ENCODE measurements at regions not wholly inside any gene's neighbourhood (a gene's known extent, or its start where the extent isn't known, plus 50 kb on each side); places are given as distances from the start of the nearest gene placed in this dataset.

- DNase-seq (ENCODE audit: low read depth) = no peak
- TF ChIP-seq CTCF (IDR thresholded peaks at IDR 0.05; ENCODE audit: low read depth, low read length, missing control alignments) = no peak
- H3K4me3 ChIP-seq (ENCODE audit: low read depth, low read length) = no peak overlapping the region
- in situ Hi-C loops (cut with HindIII; ENCODE audit: low sequenced_read_pairs) = no loop called here
These were observed 452.7 kb upstream of the DAB2 start for GRCh38 chr5:39877479-39877878.

GRCh38 chr5:39876146-39876545 lies 451.4 kb upstream of the DAB2 start:
- no peak for DNase-seq (ENCODE audit: low read depth)

GRCh38 chr5:39870137-39870536 lies 445.4 kb upstream of the DAB2 start:
- no peak for DNase-seq (ENCODE audit: low read depth)
- in situ Hi-C loops (cut with HindIII; ENCODE audit: low sequenced_read_pairs) = no loop called here
- no peak overlapping the region for H3K4me3 ChIP-seq (ENCODE audit: low read depth, low read length)
- no peak for TF ChIP-seq CTCF (IDR thresholded peaks at IDR 0.05; ENCODE audit: low read depth, low read length, missing control alignments)

More at GRCh38 chr5:39876146-39876545, 451.4 kb upstream of the DAB2 start:
- H3K4me3 ChIP-seq (ENCODE audit: low read depth, low read length) = no peak overlapping the region
- no peak for TF ChIP-seq CTCF (IDR thresholded peaks at IDR 0.05; ENCODE audit: low read depth, low read length, missing control alignments)
- in situ Hi-C loops (cut with HindIII; ENCODE audit: low sequenced_read_pairs) = no loop called here

- no peak for DNase-seq (ENCODE audit: low read depth)
- no peak overlapping the region for H3K4me3 ChIP-seq (ENCODE audit: low read depth, low read length)
- in situ Hi-C loops (cut with HindIII; ENCODE audit: low sequenced_read_pairs) = no loop called here
- no peak for TF ChIP-seq CTCF (IDR thresholded peaks at IDR 0.05; ENCODE audit: low read depth, low read length, missing control alignments)
These were observed 444.6 kb upstream of the DAB2 start for GRCh38 chr5:39869396-39869795.

GRCh38 chr5:39867923-39868322 lies 443.1 kb upstream of the DAB2 start:
- no peak for TF ChIP-seq CTCF (IDR thresholded peaks at IDR 0.05; ENCODE audit: low read depth, low read length, missing control alignments)
- DNase-seq (ENCODE audit: low read depth) = no peak
- in situ Hi-C loops (cut with HindIII; ENCODE audit: low sequenced_read_pairs) = no loop called here
- no peak overlapping the region for H3K4me3 ChIP-seq (ENCODE audit: low read depth, low read length)

- no peak for TF ChIP-seq CTCF (IDR thresholded peaks at IDR 0.05; ENCODE audit: low read depth, low read length, missing control alignments)
- in situ Hi-C loops (cut with HindIII; ENCODE audit: low sequenced_read_pairs) = no loop called here
- DNase-seq (ENCODE audit: low read depth) = no peak
- no peak overlapping the region for H3K4me3 ChIP-seq (ENCODE audit: low read depth, low read length)
These were observed 439.3 kb upstream of the DAB2 start for GRCh38 chr5:39863926-39864552.

Measured in astrocyte of the cerebellum (primary cell).